GM18907 (cell line): ENCODE measurements at regions not wholly inside any gene's neighbourhood (a gene's known extent, or its start where the extent isn't known, plus 50 kb on each side); places are given as distances from the start of the nearest gene placed in this dataset.
A peak's percentile ranks its signal among the peaks of the same experiment; 100 is the strongest.
"Not testable (repeated sequence)": the region's sequence is repeated elsewhere in the genome, so short reads cannot be mapped to it uniquely, and the experiment has no call there.

Experiments used
- ATAC-seq: cut with Tn5 transposase; IDR thresholded peaks from one replicate; pipeline ENCODE4 v1.9.1; 2021; ENCODE audit warnings: mild to moderate bottlenecking, moderate library complexity; ENCODE audit not compliant: unreplicated experiment

- ATAC-seq = no peak
Measured at GRCh38 chr18:44568342-44568741, 112.3 kb upstream of the SETBP1 start.

DNA sequence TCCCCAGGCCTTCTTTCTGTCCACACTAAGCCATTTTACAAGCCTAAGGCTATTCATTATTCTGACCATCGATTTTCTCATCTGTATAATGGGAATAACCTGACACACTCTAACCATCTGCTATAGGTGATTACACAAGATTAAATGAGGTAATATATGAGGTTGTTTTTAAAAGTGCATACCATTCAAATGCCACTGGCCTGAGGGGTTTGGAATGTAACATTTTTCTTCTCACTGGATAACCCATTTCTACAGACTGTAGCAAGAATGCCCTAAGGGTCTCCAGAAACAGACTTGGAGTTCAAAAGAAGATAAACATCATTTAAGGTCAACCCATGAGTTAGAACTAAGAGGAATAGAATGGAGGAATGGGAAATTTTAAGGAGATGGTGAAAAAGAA, 111.7 kb upstream of the SETBP1 start:
- ATAC-seq = no peak

- no peak for ATAC-seq
Measured at GRCh38 chr18:44569391-44570055, 111.2 kb upstream of the SETBP1 start.

GRCh38 chr18:44579028-44579702, 101.5 kb upstream of the SETBP1 start:
- ATAC-seq = peak; percentile 76

- no peak for ATAC-seq
Measured at GRCh38 chr18:44579745-44580144, 100.9 kb upstream of the SETBP1 start.

DNA sequence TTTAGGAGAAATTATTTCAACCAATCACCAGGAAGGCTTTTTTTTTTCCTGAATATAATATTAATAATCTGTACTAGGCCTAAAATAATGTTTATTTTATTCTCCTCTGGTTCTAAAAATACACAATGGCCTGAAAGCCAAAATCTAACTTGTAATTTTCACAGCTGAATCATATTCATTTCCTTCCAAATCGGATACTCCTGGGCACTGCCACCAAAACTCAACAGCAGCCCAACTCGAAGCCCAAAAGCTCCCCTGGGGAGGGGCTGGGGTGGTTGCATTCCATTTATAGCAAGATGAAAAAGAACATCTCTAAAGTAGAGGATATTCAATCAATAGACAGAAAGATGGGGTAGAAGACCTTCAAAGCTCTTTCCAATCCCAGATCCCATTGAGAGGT, 100.5 kb upstream of the SETBP1 start:
- no peak for ATAC-seq

- ATAC-seq = not testable (repeated sequence)
Measured at GRCh38 chr18:44580782-44581181, 99.9 kb upstream of the SETBP1 start.

DNA sequence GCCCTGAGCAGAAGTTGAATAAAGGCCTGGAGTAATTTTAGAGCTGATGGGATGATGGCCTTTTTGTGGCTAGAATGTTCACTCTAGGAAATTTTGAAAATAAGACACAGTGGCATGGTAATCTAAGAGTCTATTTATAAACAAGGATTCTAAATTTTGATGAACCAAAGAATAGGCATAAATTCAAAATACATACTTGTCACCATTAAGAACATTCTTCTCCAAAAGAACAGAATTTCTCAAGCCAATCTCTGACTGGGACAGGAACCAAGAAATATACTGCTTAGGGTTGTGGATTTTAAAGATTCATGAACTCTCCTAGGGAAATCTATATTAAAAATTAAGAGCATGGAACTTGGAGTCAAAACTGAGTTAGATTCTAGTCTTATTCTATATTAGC, 98.2 kb upstream of the SETBP1 start:
- ATAC-seq = no peak

GRCh38 chr18:44584900-44585299, 95.8 kb upstream of the SETBP1 start:
- no peak for ATAC-seq

DNA sequence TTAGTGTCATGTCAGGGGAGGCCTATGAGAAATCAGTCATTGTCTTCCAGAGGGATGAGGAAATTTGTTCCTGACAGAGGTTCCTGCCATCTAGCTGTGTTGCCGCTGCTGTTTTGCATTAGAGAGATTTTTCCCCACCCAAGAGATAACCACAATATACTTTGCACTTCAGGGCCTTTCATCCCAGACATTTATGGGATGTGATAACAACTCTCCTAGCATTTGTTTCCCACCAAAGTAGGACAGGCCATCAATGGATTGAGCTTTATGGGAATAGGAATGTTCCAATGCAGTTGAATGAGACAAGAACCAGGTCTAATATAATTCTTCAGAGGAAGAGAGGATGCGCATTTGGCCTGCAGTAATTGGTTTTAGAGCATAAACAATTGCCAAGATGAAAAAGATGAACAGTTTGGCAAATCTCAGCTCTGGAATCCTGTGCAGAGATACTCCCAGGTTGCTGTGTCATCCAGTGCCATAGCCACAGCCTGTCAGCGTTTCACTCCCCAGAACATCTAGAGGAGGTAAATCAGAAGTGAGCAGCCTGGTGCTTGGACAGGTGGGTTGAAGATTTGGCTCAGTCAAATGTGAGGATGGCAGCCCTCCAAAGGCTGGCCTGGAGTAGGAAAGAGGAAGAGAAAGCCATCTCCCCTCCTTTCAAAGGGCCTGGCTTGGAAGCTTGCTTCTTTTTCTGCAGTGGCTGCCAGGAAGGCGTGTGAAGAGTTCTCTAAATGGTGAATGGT, 93.7 kb upstream of the SETBP1 start:
- ATAC-seq = no peak

DNA sequence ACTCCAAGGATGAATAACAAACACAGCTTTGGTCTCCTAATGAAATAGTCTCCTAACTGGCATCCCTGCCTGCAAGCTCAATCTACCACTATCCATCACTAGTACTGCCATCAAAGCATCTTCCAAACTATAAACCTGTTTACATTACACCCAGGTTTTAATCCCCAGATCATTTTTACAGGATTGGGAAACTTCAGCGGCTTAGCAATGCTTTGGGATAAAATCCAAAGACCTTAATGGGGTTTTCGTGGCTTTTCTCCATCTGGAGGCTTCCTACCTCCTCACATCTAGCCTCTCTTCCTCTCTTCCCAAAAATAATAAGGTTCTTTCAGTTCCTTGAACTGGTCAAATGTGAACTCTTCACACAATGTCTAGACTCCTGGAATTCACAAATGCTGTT, 92.2 kb upstream of the SETBP1 start:
- no peak for ATAC-seq

DNA sequence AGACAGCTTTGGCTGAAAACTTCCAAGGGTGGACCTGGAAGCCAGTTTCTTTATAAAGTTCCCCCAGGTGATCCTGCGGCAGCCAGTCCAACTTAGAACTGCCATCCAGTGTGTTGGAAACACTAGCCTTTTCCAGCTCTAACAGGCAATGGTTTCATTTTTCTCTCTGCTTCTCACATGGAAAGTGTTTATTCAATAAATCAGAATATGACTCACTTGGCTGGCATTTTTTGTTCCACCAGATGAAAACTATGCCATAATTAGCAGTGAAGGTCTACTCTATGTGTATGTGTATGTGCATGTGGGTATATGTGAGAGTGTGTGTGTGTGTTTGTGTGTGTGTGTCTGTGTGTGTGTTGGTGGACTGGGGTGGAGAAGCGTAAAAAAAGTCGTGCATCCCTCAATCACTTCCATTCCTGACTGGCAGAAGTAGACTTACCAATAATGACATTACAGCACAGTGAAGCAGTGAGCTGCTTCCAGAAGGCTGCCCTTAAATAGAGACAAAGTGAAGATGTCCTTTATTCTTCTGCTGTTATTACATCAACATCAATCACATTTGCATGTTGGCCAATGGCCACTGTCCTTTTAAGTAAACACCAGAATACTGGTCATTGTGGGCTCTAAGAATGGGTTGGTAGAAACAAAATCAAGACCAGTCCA, 90.9 kb upstream of the SETBP1 start:
- ATAC-seq = no peak

DNA sequence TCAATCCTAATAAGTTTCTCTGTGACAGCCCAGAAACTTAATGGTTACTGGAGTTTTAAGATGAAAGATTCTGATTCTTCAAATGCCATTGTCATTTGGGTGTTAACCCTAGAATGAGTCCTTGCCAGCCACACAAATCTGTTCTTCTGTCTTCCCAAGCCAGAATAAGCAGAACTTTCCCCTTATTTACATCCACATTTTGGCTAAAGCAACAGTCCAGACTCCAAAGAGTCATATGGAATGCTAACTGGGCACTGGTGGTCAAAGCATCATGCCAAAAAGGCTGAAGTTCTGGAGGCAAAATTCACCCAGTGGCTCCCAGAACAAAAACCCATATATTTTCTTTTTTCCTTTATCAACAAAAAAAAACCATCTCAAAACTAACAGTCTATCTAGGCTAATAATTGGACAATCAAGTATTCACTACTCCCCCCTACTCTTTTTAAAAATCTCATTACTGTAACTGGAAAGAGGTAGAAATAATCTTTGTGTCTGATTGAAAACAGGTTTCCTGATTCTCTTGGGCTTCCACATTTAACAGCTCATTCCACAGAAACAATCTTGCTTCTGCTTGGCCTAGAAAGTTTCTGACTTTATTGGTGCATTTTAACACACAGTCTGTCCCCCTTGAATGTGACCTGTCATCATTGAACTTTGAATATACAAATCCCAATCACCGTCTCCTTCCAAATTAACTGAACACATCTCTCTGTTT, 89.6 kb upstream of the SETBP1 start:
- no peak for ATAC-seq

GRCh38 chr18:44592639-44593038, 88.0 kb upstream of the SETBP1 start:
- no peak for ATAC-seq

DNA sequence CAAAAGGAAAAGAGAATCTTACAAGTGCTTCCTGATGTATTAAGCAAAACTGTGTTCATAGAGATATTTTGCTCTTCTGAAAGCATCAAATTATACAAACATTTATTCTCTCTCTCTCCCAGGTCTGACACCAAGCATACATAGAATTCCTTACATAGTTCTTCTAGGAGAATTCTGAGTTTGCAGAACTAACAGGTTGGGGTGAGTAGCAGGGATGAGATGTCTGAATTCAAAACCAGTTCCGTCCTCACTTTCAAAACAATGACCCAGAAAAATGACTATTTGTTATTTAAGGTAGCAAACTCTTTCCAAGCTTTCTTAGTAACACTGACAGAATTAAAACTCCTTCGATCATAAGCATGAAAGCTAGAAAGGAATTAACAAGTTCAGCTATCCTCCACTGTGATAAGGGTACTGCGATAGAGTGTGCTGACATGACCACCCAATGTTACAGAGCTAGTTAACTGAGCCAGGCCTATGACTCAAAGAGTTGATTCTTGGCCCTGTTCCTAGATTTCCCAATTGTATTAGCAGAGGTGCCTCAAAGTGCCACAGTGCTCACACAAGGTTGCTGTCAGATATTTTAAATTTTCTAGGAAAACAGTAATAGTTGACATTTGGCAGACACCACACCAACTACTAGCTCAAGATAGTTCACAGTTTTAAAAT, 85.8 kb upstream of the SETBP1 start:
- no peak for ATAC-seq

DNA sequence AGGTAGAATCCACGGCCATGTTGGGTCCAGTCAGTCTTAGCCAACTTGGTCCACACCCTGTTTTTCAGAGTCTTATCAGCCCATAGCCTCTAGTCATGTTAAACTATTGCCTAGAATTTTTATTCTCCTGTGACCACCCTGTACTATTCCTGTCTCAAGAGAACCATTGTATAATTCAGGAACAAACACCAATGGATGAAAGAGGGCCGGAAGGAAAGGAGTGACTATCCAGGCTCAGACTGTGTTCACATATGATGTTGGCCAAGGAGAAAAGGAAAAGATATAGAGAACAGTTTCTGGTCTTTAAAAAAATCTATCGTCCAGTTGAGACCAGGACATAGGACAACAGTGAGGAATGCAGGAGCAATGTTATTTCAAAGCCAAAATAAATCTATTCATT, 82.9 kb upstream of the SETBP1 start:
- ATAC-seq = no peak

DNA sequence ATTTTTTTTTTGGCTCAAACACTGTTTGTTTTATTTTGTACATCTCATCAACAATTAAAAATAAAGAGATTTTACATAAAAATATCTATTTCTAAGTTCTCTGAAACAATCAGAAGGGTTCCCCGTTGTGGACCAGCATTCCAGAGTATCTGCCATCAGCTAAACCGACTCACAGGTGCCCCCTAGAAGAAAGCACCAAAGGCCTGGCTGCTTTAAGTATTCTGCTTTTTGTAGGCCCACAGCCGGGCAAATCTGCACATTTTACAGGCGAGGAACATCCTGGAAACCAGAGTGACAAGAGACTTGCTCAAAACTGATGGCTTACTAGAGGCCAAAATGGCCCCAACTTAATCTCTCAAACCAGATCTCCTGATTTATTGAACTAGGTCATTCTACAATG, 82.2 kb upstream of the SETBP1 start:
- ATAC-seq = no peak

GRCh38 chr18:44599412-44599811, 81.3 kb upstream of the SETBP1 start:
- ATAC-seq = no peak

DNA sequence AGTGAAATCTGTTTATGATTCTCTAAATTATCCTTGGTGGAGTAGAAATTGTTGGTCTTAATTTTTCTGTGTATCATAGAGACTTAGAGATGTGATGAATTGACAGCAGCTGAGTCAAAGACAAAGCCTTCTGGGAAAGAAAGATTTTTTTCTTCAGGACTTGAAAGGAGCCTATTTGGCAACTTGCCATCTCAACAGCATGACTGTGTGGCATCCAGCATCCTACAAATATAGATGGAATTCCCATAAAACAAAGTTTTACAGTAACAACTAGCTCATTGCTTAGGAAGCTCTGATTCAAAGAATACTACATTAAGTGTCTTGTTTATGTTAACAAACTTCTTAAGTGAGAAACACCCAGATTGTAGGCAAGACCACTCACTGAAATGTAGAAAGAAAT, 79.2 kb upstream of the SETBP1 start:
- ATAC-seq = no peak

DNA sequence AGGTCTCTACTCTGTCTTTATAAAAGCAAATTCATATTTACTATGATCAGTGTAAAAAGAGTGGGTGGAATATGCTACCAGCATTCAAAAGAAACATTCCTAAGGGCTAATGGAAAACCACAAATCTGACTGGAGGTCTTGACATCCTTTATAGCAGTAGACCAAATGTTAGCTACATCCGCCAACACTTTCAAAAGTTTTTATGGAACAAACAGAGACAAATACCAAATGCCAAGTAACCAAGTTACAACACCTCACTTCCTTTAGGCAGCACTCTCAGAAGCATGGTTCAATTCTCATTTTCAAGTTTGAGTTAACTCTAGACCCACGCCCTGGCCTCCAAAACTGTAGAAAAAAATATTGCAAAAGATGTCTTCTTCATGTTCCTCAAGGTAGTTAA, 78.3 kb upstream of the SETBP1 start:
- no peak for ATAC-seq
